ENCODE measurements at regions not wholly inside any gene's neighbourhood (a gene's known extent, or its start where the extent isn't known, plus 50 kb on each side); places are given as distances from the start of the nearest gene placed in this dataset.
"Not testable (repeated sequence)": the region's sequence is repeated elsewhere in the genome, so short reads cannot be mapped to it uniquely, and the experiment has no call there.

DNA sequence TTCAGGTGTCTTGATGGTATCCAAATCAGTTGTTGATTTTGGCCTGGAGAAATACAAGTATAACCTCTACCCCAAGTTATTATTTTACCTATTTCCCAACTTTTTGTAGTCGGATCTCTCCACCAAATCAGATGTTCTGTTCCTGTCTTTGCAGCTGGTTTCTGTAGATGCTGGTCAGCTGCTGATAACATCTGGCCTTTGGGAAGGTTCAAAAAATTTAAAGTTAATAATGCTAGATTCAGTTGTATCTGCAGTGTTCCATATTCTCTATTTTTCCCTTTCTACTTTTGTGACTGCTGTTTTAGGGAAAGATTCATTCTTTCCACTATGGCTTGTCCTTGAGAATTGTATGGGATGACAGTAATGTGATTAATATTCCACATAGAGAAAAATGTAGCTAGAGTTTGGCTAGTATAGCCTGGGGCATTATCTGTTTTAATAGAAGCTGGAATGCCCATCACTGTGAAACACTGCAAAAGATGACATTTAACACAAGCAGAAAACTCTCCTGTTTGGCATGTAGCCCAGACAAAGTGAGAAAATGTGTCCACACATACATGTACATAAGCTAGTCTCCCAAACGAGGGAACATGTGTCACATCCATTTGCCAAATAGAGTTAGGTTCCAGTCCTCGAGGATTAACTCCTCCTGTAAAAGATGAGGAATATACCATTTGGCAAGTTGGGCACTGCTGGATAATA, 99.2 kb downstream of the ZNF100 start:
- no CpG with 5 or more reads among the region's 3 CpGs for WGBS, 2 donors (ENCODE audit: extremely low coverage in 2 of 2, insufficient read length in 2 of 2, insufficient replicate concordance in 1 of 2)

DNA sequence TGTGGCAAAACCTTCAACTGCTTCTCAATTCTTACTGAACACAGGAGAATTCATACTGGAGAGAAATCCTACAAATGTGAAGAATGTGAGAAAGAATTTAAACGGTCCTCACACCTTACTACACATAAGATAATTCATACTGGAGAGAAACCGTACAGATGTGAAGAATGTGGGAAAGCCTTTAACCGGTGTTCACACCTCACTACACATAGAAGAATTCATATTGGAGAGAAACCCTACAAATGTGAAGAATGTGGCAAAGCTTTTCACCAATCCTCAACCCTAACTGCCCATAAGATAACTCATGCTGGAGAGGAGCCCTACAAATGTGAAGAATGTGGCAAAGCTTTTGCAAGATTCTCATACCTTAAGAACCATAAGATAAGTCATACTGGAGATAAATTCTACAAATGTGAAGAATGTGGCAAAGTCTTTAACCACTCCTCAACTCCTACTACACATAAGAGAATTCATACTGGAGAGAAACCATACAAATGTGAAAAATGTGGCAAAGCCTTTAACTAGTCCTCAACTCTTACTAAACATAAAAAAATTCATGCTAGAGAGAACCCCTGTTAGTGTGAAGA, 111.7 kb downstream of the ZNF100 start:
- Histone ChIP-seq H2AK5ac (ENCODE audit: low read depth, low read length) (no peak overlapping the region), H3K79me1 (ENCODE audit: low read depth, low read length) (no peaks in the 10 kb centered on the region), H4K8ac (ENCODE audit: low read depth, low read length) (no peak overlapping the region), H2BK15ac (ENCODE audit: low read length) (no peak overlapping the region), H3K4me1 (ENCODE audit: control insufficient read depth in 2 of 2, insufficient read depth in 1 of 2, low read depth in 1 of 2, low read length in 2 of 2) (no peaks in the 10 kb centered on the region), H3K9ac (ENCODE audit: low read depth, low read length, poor library complexity) (no peak overlapping the region), H3K27me3 (ENCODE audit: control insufficient read depth in 3 of 3, insufficient read depth in 3 of 3, low read depth in 1 of 3, low read length in 3 of 3) (no peaks in the 10 kb centered on the region), H3K4me2 (ENCODE audit: insufficient read depth, low read length, poor library complexity, severe bottlenecking) (no peak overlapping the region), H3K9me3 (replicated peaks in 1 of 2; ENCODE audit: control insufficient read depth in 2 of 2, insufficient read depth in 1 of 2, low read depth in 1 of 2, low read length in 2 of 2) (no peaks in the 10 kb centered on the region), H2BK12ac (ENCODE audit: low read length) (no peak overlapping the region), H3K23ac (ENCODE audit: low read depth, low read length, poor library complexity) (no peak overlapping the region), H3K18ac (ENCODE audit: low read length) (no peak overlapping the region), H2AFZ (ENCODE audit: low read length) (no peak overlapping the region), H3K4me3 (ENCODE audit: low read length in 2 of 2) (no peak overlapping the region), H2BK5ac (ENCODE audit: low read length) (no peak overlapping the region), H3K4ac (ENCODE audit: low read length) (no peak overlapping the region), H3K14ac (ENCODE audit: low read length) (no peak overlapping the region), H4K91ac (ENCODE audit: low read depth, low read length, poor library complexity) (no peak overlapping the region), H3K27ac (replicated peaks; ENCODE audit: low read length) (no peak overlapping the region), H2BK120ac (ENCODE audit: low read depth, low read length) (no peak overlapping the region), H3K36me3 (replicated peaks in 1 of 2; ENCODE audit: control insufficient read depth in 2 of 2, insufficient read depth in 2 of 2, low read length in 2 of 2) (no peaks in the 10 kb centered on the region)
- no CpG with 5 or more reads among the region's 3 CpGs for WGBS, 2 donors (ENCODE audit: extremely low coverage in 2 of 2, insufficient read length in 2 of 2, insufficient replicate concordance in 1 of 2)
- no peak for DNase-seq (ENCODE audit: low spot score)

More for the DNA sequence above, 99.2 kb downstream of the ZNF100 start:
- not testable (repeated sequence) for H2BK15ac ChIP-seq (ENCODE audit: low read length); H2BK5ac ChIP-seq (ENCODE audit: low read length); H3K4me2 ChIP-seq (ENCODE audit: insufficient read depth, low read length, poor library complexity, severe bottlenecking); H2BK12ac ChIP-seq (ENCODE audit: low read length); H2BK120ac ChIP-seq (ENCODE audit: low read depth, low read length); H2AFZ ChIP-seq (ENCODE audit: low read length); H3K23ac ChIP-seq (ENCODE audit: low read depth, low read length, poor library complexity); H3K4me3 ChIP-seq (ENCODE audit: low read length in 2 of 2); H2AK5ac ChIP-seq (ENCODE audit: low read depth, low read length); H4K8ac ChIP-seq (ENCODE audit: low read depth, low read length); DNase-seq (ENCODE audit: low spot score); H3K27me3 ChIP-seq (ENCODE audit: control insufficient read depth in 3 of 3, insufficient read depth in 3 of 3, low read depth in 1 of 3, low read length in 3 of 3); H3K9me3 ChIP-seq (replicated peaks in 1 of 2; ENCODE audit: control insufficient read depth in 2 of 2, insufficient read depth in 1 of 2, low read depth in 1 of 2, low read length in 2 of 2); H3K36me3 ChIP-seq (replicated peaks in 1 of 2; ENCODE audit: control insufficient read depth in 2 of 2, insufficient read depth in 2 of 2, low read length in 2 of 2); H3K4me1 ChIP-seq (ENCODE audit: control insufficient read depth in 2 of 2, insufficient read depth in 1 of 2, low read depth in 1 of 2, low read length in 2 of 2); H3K27ac ChIP-seq (replicated peaks; ENCODE audit: low read length); H3K79me1 ChIP-seq (ENCODE audit: low read depth, low read length); H3K9ac ChIP-seq (ENCODE audit: low read depth, low read length, poor library complexity); H3K14ac ChIP-seq (ENCODE audit: low read length); H4K91ac ChIP-seq (ENCODE audit: low read depth, low read length, poor library complexity); H3K4ac ChIP-seq (ENCODE audit: low read length); H3K18ac ChIP-seq (ENCODE audit: low read length)

DNA sequence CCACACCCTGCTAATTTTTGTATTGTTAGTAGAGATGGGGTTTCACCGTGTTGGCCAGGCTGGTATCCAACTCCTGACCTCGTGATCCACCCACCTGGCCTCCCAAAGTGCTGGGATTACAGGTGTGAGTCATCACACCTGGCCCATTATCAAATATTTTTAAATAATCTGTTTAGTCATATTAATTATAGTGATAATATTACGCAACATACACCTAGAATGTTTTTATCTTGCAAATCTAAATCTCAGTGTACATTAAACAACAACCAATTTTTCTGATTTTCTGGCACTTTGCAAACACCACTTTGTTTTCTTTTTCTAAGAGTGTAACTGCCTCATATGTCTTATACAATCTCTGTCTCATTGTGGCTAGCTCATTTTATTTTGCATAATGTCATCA, 115.9 kb downstream of the ZNF100 start:
- not testable (repeated sequence) for H3K14ac ChIP-seq (ENCODE audit: low read length); H3K4me1 ChIP-seq (ENCODE audit: control insufficient read depth in 2 of 2, insufficient read depth in 1 of 2, low read depth in 1 of 2, low read length in 2 of 2); H2BK120ac ChIP-seq (ENCODE audit: low read depth, low read length); H3K27ac ChIP-seq (replicated peaks; ENCODE audit: low read length); H4K91ac ChIP-seq (ENCODE audit: low read depth, low read length, poor library complexity); H3K4me2 ChIP-seq (ENCODE audit: insufficient read depth, low read length, poor library complexity, severe bottlenecking); H3K79me1 ChIP-seq (ENCODE audit: low read depth, low read length); H3K9me3 ChIP-seq (replicated peaks in 1 of 2; ENCODE audit: control insufficient read depth in 2 of 2, insufficient read depth in 1 of 2, low read depth in 1 of 2, low read length in 2 of 2); H3K9ac ChIP-seq (ENCODE audit: low read depth, low read length, poor library complexity); H4K8ac ChIP-seq (ENCODE audit: low read depth, low read length); H3K36me3 ChIP-seq (replicated peaks in 1 of 2; ENCODE audit: control insufficient read depth in 2 of 2, insufficient read depth in 2 of 2, low read length in 2 of 2); H3K18ac ChIP-seq (ENCODE audit: low read length); H3K27me3 ChIP-seq (ENCODE audit: control insufficient read depth in 3 of 3, insufficient read depth in 3 of 3, low read depth in 1 of 3, low read length in 3 of 3); H2BK5ac ChIP-seq (ENCODE audit: low read length); H2AK5ac ChIP-seq (ENCODE audit: low read depth, low read length); H3K23ac ChIP-seq (ENCODE audit: low read depth, low read length, poor library complexity); H2AFZ ChIP-seq (ENCODE audit: low read length); H3K4me3 ChIP-seq (ENCODE audit: low read length in 2 of 2); H2BK12ac ChIP-seq (ENCODE audit: low read length); DNase-seq (ENCODE audit: low spot score); H2BK15ac ChIP-seq (ENCODE audit: low read length); H3K4ac ChIP-seq (ENCODE audit: low read length)
- WGBS, 2 donors (ENCODE audit: extremely low coverage in 2 of 2, insufficient read length in 2 of 2, insufficient replicate concordance in 1 of 2), result no CpG with 5 or more reads among the region's 3 CpGs

GRCh38 chr19:21638776-21639175, 128.6 kb downstream of the ZNF100 start:
- H2BK12ac ChIP-seq (ENCODE audit: low read length), result no peak overlapping the region
- no peak overlapping the region for H4K91ac ChIP-seq (ENCODE audit: low read depth, low read length, poor library complexity)
- no peak overlapping the region for H2BK15ac ChIP-seq (ENCODE audit: low read length)
- no peak overlapping the region for H2BK120ac ChIP-seq (ENCODE audit: low read depth, low read length)
- H3K4me1 ChIP-seq (ENCODE audit: control insufficient read depth in 2 of 2, insufficient read depth in 1 of 2, low read depth in 1 of 2, low read length in 2 of 2), result no peaks in the 10 kb centered on the region
- no peak overlapping the region for H3K4ac ChIP-seq (ENCODE audit: low read length)
- H2BK5ac ChIP-seq (ENCODE audit: low read length), result no peak overlapping the region
- H3K27me3 ChIP-seq (ENCODE audit: control insufficient read depth in 3 of 3, insufficient read depth in 3 of 3, low read depth in 1 of 3, low read length in 3 of 3), result no peaks in the 10 kb centered on the region
- no peak overlapping the region for H2AFZ ChIP-seq (ENCODE audit: low read length)
- DNase-seq (ENCODE audit: low spot score), result no peak
- no peak overlapping the region for H3K18ac ChIP-seq (ENCODE audit: low read length)
- H3K14ac ChIP-seq (ENCODE audit: low read length), result no peak overlapping the region
- no peaks in the 10 kb centered on the region for H3K9me3 ChIP-seq (replicated peaks in 1 of 2; ENCODE audit: control insufficient read depth in 2 of 2, insufficient read depth in 1 of 2, low read depth in 1 of 2, low read length in 2 of 2)
- no peak overlapping the region for H2AK5ac ChIP-seq (ENCODE audit: low read depth, low read length)
- no peaks in the 10 kb centered on the region for H3K79me1 ChIP-seq (ENCODE audit: low read depth, low read length)
- H3K27ac ChIP-seq (replicated peaks; ENCODE audit: low read length), result no peak overlapping the region
- H4K8ac ChIP-seq (ENCODE audit: low read depth, low read length), result no peak overlapping the region
- H3K36me3 ChIP-seq (replicated peaks in 1 of 2; ENCODE audit: control insufficient read depth in 2 of 2, insufficient read depth in 2 of 2, low read length in 2 of 2), result no peaks in the 10 kb centered on the region
- WGBS, 2 donors (ENCODE audit: extremely low coverage in 2 of 2, insufficient read length in 2 of 2, insufficient replicate concordance in 1 of 2), result no CpG with 5 or more reads among the region's 1 CpG
- H3K23ac ChIP-seq (ENCODE audit: low read depth, low read length, poor library complexity), result no peak overlapping the region
- H3K9ac ChIP-seq (ENCODE audit: low read depth, low read length, poor library complexity), result no peak overlapping the region
- H3K4me3 ChIP-seq (ENCODE audit: low read length in 2 of 2), result no peak overlapping the region
- H3K4me2 ChIP-seq (ENCODE audit: insufficient read depth, low read length, poor library complexity, severe bottlenecking), result no peak overlapping the region

Data from neuronal stem cell (in vitro differentiated cells).